ELR (cell line): ENCODE measurements at regions not wholly inside any gene's neighbourhood (a gene's known extent, or its start where the extent isn't known, plus 50 kb on each side); places are given as distances from the start of the nearest gene placed in this dataset.

Experiments used
- DNase-seq: peaks from one replicate; pipeline ENCODE4 v3.0.0-alpha.2; 2015; ENCODE audit warnings: low read depth

DNA sequence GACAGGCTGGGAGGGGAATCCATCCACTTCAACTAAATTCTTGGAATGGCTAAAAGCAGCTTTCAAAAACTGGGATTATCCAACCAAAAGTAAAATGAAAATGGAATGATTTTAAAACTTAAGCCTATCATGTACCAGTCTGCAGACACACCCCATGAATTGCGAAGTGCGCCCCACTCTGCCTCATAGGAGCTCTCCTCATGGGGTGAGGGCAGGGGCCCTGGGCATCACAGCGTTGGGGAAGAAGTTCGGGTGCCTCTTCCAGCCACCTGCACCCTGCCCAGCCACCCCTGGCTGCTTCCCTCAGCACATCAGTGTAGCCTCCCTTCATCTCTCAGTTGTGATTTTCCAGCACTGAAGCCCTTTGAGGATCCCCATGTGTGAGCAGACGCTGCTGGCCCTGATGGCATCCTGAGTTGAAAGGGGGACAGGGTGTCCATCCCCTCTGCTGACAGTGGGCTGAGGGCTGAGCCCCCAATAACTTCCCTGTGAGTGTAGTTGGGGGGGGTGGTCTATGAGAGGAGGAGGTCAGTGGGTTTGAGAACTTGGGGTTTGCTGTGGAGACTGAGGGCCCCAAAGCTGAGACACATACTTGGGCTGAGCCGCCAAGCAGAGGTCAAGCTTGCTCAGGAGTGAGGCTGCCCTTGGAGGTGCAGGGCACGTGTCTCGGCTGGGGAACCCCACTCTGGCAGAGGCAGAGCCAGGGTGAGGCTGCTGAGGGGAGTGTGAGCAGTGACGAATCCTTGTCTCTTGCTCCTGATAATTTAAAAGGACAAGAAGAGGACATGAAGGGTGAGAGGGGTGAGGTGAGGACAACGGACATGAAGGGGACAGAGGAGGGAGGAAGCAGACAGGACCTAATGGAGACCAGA, 542.1 kb downstream of the TCERG1L start:
- DNase-seq = no peak

DNA sequence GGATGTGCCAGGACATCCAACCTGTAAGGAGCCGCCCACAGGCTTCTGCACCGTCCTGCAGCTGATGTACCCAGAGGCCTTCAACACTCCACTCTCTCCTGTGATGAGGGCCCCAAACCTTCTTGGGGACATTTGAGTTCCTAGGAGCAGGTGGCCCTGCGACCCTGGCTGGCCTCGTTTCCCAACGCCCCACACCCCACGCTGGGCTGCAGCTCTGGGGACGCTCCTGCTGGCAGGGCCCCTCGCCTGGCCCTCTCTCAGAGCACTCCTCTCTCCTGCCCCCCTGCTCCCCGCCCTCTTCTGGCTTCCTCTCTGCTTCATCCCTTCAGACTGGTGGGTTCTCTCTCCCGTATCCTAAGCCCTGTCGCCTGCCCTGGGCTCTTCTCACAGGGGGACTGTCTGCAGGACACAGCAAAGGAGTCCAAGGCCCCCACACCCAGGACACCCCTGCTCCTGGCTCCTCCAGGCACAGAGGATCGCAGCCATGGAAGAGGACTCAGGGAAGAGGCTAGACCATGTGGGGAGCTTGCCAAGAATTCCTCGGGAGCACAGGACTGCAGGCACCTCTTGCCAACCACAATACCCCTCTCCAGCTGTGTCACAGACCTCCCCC, 541.4 kb downstream of the TCERG1L start:
- DNase-seq = no peak

DNA sequence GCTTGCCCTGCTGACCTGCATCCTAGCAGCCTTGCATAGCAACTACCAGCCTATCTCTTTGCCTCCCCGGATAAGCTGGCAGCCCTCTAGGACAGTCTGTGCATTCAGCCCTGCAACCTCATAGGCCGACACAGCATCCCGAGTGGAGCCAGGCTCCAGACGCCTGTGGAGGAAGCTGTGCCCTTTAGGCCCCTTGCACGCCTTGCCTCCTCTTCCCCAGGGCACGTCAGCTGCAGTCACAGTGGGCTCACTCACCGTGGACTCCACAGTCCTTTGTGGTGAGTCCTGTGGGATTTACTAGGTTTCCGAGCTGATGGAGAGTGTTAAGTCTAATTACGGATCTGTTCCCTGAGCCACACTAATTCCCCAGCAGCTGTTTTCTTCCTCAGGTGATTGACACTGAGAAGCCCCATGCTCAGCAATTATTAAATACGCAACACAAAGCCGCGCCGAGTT, 540.0 kb downstream of the TCERG1L start:
- DNase-seq = no peak

DNA sequence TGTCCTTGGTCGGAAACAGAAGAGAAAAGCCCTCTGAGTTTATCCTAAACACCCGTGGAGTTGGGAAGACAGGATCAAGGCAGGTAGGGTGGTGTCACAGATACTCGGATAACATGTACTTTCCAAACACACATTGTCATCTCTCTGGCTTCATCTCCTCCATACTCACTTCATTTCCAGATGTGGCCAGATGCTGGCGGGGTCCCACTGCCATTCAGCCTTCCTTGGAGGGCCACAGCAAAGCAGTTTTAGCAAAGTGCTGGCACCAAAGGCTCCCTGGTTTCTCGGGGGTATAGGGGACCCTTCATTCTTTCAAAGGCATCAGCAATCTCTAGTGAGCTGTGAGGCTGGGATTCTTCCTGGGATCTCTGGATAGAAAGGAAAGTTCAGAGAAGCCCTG, 539.5 kb downstream of the TCERG1L start:
- no peak for DNase-seq

- DNase-seq = no peak
Observed at GRCh38 chr10:130772676-130773075, 538.8 kb downstream of the TCERG1L start.

GRCh38 chr10:130773941-130774340, 537.6 kb downstream of the TCERG1L start:
- DNase-seq = no peak

GRCh38 chr10:130774871-130775270, 536.6 kb downstream of the TCERG1L start:
- no peak for DNase-seq

- DNase-seq = no peak
Observed at GRCh38 chr10:130775311-130775710, 536.2 kb downstream of the TCERG1L start.

- no peak for DNase-seq
Observed at GRCh38 chr10:130776724-130777123, 534.8 kb downstream of the TCERG1L start.

- DNase-seq = no peak
Observed at GRCh38 chr10:130777507-130778165, 533.9 kb downstream of the TCERG1L start.

DNA sequence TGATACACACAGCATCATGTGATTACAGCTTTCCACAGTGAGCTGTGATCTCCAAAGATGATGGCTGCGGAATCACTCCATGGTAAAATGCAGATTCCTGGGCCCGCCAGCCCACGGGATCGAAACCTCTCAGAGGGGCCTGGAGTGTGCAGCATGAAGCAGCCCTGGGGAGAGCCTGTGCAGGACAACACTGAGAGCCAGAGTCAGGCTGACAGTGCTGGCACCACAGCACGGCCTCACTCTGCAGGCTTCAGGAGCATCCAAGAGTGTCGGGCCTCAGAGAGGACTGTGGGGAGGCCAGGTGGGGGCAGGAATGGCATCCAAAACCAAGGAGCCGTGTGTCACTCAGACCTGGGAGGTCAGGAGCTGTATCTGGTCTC, 533.4 kb downstream of the TCERG1L start:
- no peak for DNase-seq

- DNase-seq = no peak
Observed at GRCh38 chr10:130780763-130781162, 530.8 kb downstream of the TCERG1L start.

DNA sequence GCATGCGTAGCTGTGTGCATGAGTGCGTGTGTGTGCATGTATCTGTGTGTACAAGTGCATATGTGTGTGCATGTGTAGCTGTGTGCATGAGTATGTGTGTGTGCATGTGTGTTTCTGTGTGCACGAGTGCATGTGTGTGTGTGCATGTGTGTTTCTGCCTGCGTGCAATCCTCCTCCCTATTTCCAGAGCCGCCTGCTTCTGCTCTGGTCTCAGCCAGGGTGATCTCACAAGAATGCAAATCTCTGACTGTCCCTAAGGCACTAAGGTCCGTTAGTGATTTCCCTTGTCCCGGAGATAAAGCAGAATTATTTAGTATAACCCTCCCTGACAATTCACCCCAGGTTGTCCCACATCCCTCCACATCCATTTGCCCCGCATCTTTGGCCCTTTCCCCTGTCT, 530.3 kb downstream of the TCERG1L start:
- DNase-seq = no peak

- DNase-seq = no peak
Observed at GRCh38 chr10:130781623-130782022, 529.9 kb downstream of the TCERG1L start.

DNA sequence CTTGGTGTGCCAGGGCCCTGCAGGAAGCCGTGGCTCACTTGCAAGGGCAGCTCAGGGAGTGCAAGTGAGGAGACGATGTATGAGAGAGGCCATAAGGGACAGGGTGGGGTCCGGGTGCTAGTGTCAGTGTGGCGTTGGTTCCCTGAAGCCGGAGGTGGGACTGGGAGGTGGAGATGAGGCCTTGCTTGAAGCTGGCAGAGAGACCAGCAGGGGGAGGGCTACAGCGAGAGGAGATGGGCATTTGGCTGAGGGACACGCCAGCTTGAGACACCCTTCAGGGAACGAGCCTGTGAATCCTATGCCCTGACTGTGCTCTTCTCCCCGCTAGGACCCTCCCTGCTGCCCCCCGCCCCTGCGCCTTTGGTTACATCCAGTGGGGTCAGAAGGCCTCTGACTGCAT, 529.1 kb downstream of the TCERG1L start:
- no peak for DNase-seq

DNA sequence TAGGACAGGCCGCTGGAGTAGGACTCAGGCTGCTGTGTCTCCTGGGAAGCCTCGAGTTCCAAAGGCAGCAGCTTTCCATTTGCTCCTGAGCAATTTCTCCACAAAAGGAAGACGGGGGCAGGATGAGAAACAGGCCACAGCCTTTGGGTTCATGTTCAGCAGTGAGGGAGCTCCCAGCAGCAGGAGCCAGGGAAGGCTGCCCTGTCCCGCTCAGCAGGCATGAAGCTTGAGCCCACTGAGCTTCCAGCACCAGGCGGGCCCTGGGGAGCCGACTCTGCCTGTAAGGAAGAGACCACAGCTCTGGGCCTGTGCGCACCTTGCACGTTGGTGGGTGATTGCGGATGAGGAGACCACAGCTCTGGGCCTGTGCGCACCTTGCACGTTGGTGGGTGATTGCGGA, 527.2 kb downstream of the TCERG1L start:
- no peak for DNase-seq

- DNase-seq = no peak
Observed at GRCh38 chr10:130786365-130786966, 525.1 kb downstream of the TCERG1L start.

GRCh38 chr10:130787243-130787642, 524.3 kb downstream of the TCERG1L start:
- DNase-seq = no peak

GRCh38 chr10:130787821-130788220, 523.7 kb downstream of the TCERG1L start:
- no peak for DNase-seq

GRCh38 chr10:130790339-130790738, 521.2 kb downstream of the TCERG1L start:
- no peak for DNase-seq

GRCh38 chr10:130792096-130792845, 519.2 kb downstream of the TCERG1L start:
- no peak for DNase-seq

DNA sequence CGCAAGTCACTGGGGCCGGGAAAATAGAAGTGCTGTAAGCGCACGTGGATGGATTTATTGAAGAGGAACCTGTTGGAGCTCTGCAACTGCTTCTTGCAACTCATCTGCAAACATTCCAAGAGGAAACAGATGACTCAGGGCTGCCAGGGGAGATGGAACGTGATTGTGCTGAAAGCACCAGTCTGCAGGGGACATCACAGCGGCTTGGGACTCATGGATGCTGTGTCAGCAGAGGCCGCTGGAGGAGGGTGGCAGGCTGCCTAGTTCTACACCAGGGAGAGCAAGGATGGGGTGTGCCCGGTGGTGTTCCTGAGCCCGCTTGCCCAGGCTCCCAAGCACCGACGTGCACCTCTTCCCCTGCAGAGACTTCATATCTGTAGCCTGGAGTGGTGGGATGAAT, 515.7 kb downstream of the TCERG1L start:
- DNase-seq = no peak
